Lower leg skin (tissue), 3 donors: ENCODE measurements at regions not wholly inside any gene's neighbourhood (a gene's known extent, or its start where the extent isn't known, plus 50 kb on each side); places are given as distances from the start of the nearest gene placed in this dataset.

Experiments used
- POLR2A ChIP-seq, 2 donors: fragments of 450-650 bp; IDR thresholded peaks; one replicate each; pipeline ENCODE4 v1.6.1; 2016 to 2017; ENCODE audit warnings: antibody characterized with exemption in 2 of 2, mild to moderate bottlenecking in 1 of 2, moderate library complexity in 1 of 2
- TF ChIP-seq, protein P1 (sequence below), 3 donors: fragments of 450-650 bp; IDR thresholded peaks; one replicate each; pipeline ENCODE4 v1.5.1; 2016; ENCODE audit warnings: antibody characterized with exemption in 3 of 3, mild to moderate bottlenecking in 3 of 3, moderate library complexity in 2 of 3

DNA sequence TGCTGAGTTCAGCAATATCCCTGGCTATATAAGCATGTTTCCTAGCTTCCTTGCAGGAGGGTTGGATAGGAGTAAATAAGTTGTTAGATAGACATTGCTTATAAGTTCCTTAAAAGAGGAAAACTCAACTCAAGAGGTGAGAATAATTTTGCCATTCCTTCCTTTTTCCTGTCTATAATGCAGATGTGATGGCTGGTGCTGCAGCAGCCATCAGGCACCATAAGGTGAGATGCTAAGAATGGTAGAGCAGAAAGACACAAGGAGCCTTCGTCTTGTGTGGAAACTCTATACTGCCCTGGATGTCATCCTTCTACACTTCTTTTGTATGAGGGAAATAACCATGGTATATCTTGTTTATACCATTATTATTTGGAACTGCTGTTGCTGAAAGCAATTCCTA is 74.5 kb upstream of the GRK3 start:
- no peak for TF ChIP-seq POLR2A (IDR thresholded peaks at IDR 0.05)
- TF ChIP-seq, protein P1, sequence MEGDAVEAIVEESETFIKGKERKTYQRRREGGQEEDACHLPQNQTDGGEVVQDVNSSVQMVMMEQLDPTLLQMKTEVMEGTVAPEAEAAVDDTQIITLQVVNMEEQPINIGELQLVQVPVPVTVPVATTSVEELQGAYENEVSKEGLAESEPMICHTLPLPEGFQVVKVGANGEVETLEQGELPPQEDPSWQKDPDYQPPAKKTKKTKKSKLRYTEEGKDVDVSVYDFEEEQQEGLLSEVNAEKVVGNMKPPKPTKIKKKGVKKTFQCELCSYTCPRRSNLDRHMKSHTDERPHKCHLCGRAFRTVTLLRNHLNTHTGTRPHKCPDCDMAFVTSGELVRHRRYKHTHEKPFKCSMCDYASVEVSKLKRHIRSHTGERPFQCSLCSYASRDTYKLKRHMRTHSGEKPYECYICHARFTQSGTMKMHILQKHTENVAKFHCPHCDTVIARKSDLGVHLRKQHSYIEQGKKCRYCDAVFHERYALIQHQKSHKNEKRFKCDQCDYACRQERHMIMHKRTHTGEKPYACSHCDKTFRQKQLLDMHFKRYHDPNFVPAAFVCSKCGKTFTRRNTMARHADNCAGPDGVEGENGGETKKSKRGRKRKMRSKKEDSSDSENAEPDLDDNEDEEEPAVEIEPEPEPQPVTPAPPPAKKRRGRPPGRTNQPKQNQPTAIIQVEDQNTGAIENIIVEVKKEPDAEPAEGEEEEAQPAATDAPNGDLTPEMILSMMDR (IDR thresholded peaks at IDR 0.05): no peak
